ENCODE measurements at regions not wholly inside any gene's neighbourhood (a gene's known extent, or its start where the extent isn't known, plus 50 kb on each side); places are given as distances from the start of the nearest gene placed in this dataset.

GRCh38 chr2:8575834-8576423 lies 105.9 kb upstream of the ID2 start:
- no peaks in the 10 kb centered on the region for H3K36me3 ChIP-seq
- peaks cover 0 to 7% (median 0%) of the 10 kb centered on the region in 11 experiments; a peak in 1 of 22 replicates for H4K20me1 ChIP-seq
- TF ChIP-seq Cebpa-rat (IDR thresholded peaks at IDR 0.05) = no peak
- H3K27me3 ChIP-seq = peaks cover 0 to 37% (median 0%) of the 10 kb centered on the region in 11 experiments; a peak in 7 of 22 replicates
- no peaks in the 10 kb centered on the region for H3K9me3 ChIP-seq (replicated peaks in 1 of 11)
- peak overlapping the region in 8 of 11 experiments; percentile 18 to 82 (median 64); a peak in 14 of 22 replicates for H3K27ac ChIP-seq
- peak overlapping the region; percentile 86 to 98 (median 96) for H3K4me2 ChIP-seq
- peak overlapping the region in 5 of 11 experiments; percentile 9 to 79 (median 33); a peak in 6 of 22 replicates for H3K9ac ChIP-seq
- H3K4me1 ChIP-seq = peaks cover 97 to 100% (median 99%) of the 10 kb centered on the region in 10 experiments
- H3K4me3 ChIP-seq = 0 out of 20 replicates have a peak overlapping the region, but pooled peaks of 1 of the 10 experiments have one; percentile 9

- H3K36me3 ChIP-seq = no peaks in the 10 kb centered on the region
- H3K4me2 ChIP-seq = peak overlapping the region; percentile 86 to 98 (median 96)
- H3K27me3 ChIP-seq = peaks cover 0 to 35% (median 0%) of the 10 kb centered on the region in 11 experiments; a peak in 7 of 22 replicates
- H3K4me1 ChIP-seq = peaks cover 97 to 100% (median 99%) of the 10 kb centered on the region in 10 experiments
- H3K9me3 ChIP-seq (replicated peaks in 1 of 11) = no peaks in the 10 kb centered on the region
- peak overlapping the region in 10 of 11 experiments; percentile 16 to 82 (median 52); a peak in 17 of 22 replicates for H3K27ac ChIP-seq
- TF ChIP-seq Cebpa-rat (IDR thresholded peaks at IDR 0.05) = no peak
- H4K20me1 ChIP-seq = peaks cover 0 to 7% (median 0%) of the 10 kb centered on the region in 11 experiments; a peak in 1 of 22 replicates
- peak overlapping the region in 4 of 11 experiments; percentile 9 to 61 (median 34); a peak in 8 of 22 replicates for H3K9ac ChIP-seq
- 0 out of 20 replicates have a peak overlapping the region, but pooled peaks of 1 of the 10 experiments have one; percentile 9 for H3K4me3 ChIP-seq
These were observed 105.2 kb upstream of the ID2 start for GRCh38 chr2:8576525-8577167.

GRCh38 chr2:8577573-8577972 lies 104.3 kb upstream of the ID2 start:
- Histone ChIP-seq H3K9me3 (replicated peaks in 1 of 11) (no peaks in the 10 kb centered on the region), H3K4me1 (peaks cover 97 to 100% (median 99%) of the 10 kb centered on the region in 10 experiments), H3K4me3 (no peak overlapping the region), H3K27me3 (peaks cover 0 to 33% (median 0%) of the 10 kb centered on the region in 11 experiments; a peak in 7 of 22 replicates), H3K9ac (peak overlapping the region in 4 of 11 experiments; percentile 28 to 60 (median 50); a peak in 6 of 22 replicates), H3K27ac (peak overlapping the region in 6 of 11 experiments; percentile 4 to 82 (median 74); a peak in 11 of 22 replicates), H4K20me1 (peaks cover 0 to 7% (median 0%) of the 10 kb centered on the region in 11 experiments; a peak in 1 of 22 replicates), H3K4me2 (peak overlapping the region; percentile 86 to 98 (median 96)), H3K36me3 (no peaks in the 10 kb centered on the region)
- TF ChIP-seq Cebpa-rat (IDR thresholded peaks at IDR 0.05) = no peak

GRCh38 chr2:8578335-8579244 lies 103.3 kb upstream of the ID2 start:
- Histone ChIP-seq H4K20me1 (peaks cover 0 to 7% (median 0%) of the 10 kb centered on the region in 11 experiments; a peak in 1 of 22 replicates), H3K4me1 (peaks cover 96 to 100% (median 99%) of the 10 kb centered on the region in 10 experiments), H3K9me3 (replicated peaks in 1 of 11) (no peaks in the 10 kb centered on the region), H3K4me3 (no peak overlapping the region; a peak in 1 of 20 replicates), H3K27me3 (peaks cover 0 to 25% (median 0%) of the 10 kb centered on the region in 11 experiments; a peak in 7 of 22 replicates), H3K9ac (peak overlapping the region in 4 of 11 experiments; percentile 34 to 60 (median 54); a peak in 6 of 22 replicates), H3K27ac (peak overlapping the region in 6 of 11 experiments; percentile 4 to 82 (median 74); a peak in 11 of 22 replicates), H3K4me2 (peak overlapping the region; percentile 86 to 98 (median 96)), H3K36me3 (no peaks in the 10 kb centered on the region)
- TF ChIP-seq Cebpa-rat (IDR thresholded peaks at IDR 0.05) = no peak

- TF ChIP-seq Cebpa-rat (IDR thresholded peaks at IDR 0.05) = no peak
- H3K36me3 ChIP-seq = no peaks in the 10 kb centered on the region
- H4K20me1 ChIP-seq = peaks cover 0 to 4% (median 0%) of the 10 kb centered on the region in 11 experiments; a peak in 1 of 22 replicates
- H3K9ac ChIP-seq = no peak overlapping the region; a peak in 1 of 22 replicates
- H3K27ac ChIP-seq = peak overlapping the region in 3 of 11 experiments; percentile 29 to 82 (median 80); a peak in 5 of 22 replicates
- H3K4me1 ChIP-seq = peaks cover 95 to 100% (median 97%) of the 10 kb centered on the region in 10 experiments
- no peak overlapping the region for H3K4me3 ChIP-seq
- H3K27me3 ChIP-seq = peaks cover 0 to 18% (median 0%) of the 10 kb centered on the region in 11 experiments; a peak in 6 of 22 replicates
- peak overlapping the region; percentile 6 to 98 (median 95); a peak in 20 of 22 replicates for H3K4me2 ChIP-seq
- H3K9me3 ChIP-seq (replicated peaks in 1 of 11) = no peaks in the 10 kb centered on the region
These were observed 102.3 kb upstream of the ID2 start for GRCh38 chr2:8579485-8580085.

- Histone ChIP-seq H3K4me3 (peak overlapping the region in 2 of 10 experiments; percentile 10 to 24; a peak in 2 of 20 replicates), H3K4me2 (peak overlapping the region; percentile 82 to 98 (median 95)), H3K4me1 (peaks cover 92 to 100% (median 97%) of the 10 kb centered on the region in 10 experiments), H3K9ac (peak overlapping the region in 7 of 11 experiments; percentile 31 to 70 (median 61); a peak in 13 of 22 replicates), H3K27ac (peak overlapping the region in 9 of 11 experiments; percentile 23 to 82 (median 70); a peak in 16 of 22 replicates), H3K36me3 (no peaks in the 10 kb centered on the region), H3K9me3 (replicated peaks in 1 of 11) (no peaks in the 10 kb centered on the region), H4K20me1 (no peaks in the 10 kb centered on the region), H3K27me3 (peaks cover 0 to 18% (median 0%) of the 10 kb centered on the region in 11 experiments; a peak in 6 of 22 replicates)
- no peak for TF ChIP-seq Cebpa-rat (IDR thresholded peaks at IDR 0.05)
These were observed 101.3 kb upstream of the ID2 start for GRCh38 chr2:8580316-8581233.

- Histone ChIP-seq H3K27ac (peak overlapping the region in 9 of 11 experiments; percentile 23 to 82 (median 70); a peak in 16 of 22 replicates), H4K20me1 (no peaks in the 10 kb centered on the region), H3K27me3 (peaks cover 0 to 18% (median 0%) of the 10 kb centered on the region in 11 experiments; a peak in 6 of 22 replicates), H3K4me1 (peaks cover 92 to 100% (median 97%) of the 10 kb centered on the region in 10 experiments), H3K4me2 (peak overlapping the region; percentile 82 to 98 (median 95)), H3K4me3 (peak overlapping the region in 2 of 10 experiments; percentile 10 to 24; a peak in 2 of 20 replicates), H3K9me3 (replicated peaks in 1 of 11) (no peaks in the 10 kb centered on the region), H3K36me3 (no peaks in the 10 kb centered on the region), H3K9ac (peak overlapping the region in 8 of 11 experiments; percentile 31 to 70 (median 50); a peak in 13 of 22 replicates)
- no peak for TF ChIP-seq Cebpa-rat (IDR thresholded peaks at IDR 0.05)
These were observed 100.7 kb upstream of the ID2 start for GRCh38 chr2:8581234-8581561.

All from BLaER1 treated with 17β-estradiol and CSF1 and Interleukin-3, amounts not matched to agents 10 nM and 100 nM (cell line).